ENCODE measurements at regions not wholly inside any gene's neighbourhood (a gene's known extent, or its start where the extent isn't known, plus 50 kb on each side); places are given as distances from the start of the nearest gene placed in this dataset.

DNA sequence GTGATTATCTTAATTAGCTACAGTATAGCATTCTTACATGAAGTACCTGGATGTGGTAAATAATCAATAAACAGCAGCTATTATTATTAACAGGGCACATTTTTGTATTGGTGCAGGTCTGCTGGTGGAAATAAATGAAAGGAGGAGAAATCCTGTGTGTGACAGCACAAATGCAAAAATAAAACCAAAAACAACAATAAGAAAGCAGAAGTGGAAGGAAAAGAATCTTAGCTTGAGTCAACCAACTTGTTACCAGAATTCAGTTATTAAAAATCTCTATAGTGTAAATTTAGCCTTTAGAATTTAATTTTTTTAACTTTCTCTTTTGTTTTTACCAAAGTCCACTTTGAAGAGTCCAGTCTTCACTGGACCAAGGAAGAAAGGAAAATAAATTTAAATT lies 63.1 kb upstream of the LSM6 start:
- TF ChIP-seq, protein P1, sequence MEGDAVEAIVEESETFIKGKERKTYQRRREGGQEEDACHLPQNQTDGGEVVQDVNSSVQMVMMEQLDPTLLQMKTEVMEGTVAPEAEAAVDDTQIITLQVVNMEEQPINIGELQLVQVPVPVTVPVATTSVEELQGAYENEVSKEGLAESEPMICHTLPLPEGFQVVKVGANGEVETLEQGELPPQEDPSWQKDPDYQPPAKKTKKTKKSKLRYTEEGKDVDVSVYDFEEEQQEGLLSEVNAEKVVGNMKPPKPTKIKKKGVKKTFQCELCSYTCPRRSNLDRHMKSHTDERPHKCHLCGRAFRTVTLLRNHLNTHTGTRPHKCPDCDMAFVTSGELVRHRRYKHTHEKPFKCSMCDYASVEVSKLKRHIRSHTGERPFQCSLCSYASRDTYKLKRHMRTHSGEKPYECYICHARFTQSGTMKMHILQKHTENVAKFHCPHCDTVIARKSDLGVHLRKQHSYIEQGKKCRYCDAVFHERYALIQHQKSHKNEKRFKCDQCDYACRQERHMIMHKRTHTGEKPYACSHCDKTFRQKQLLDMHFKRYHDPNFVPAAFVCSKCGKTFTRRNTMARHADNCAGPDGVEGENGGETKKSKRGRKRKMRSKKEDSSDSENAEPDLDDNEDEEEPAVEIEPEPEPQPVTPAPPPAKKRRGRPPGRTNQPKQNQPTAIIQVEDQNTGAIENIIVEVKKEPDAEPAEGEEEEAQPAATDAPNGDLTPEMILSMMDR (optimal IDR thresholded peaks at IDR 0.05 in 1 of 3, IDR thresholded peaks at IDR 0.05 in 1 of 3, conservative IDR thresholded peaks at IDR 0.05 in 1 of 3; ENCODE audit: extremely low read depth in 1 of 3, insufficient read depth in 2 of 3, low read length in 3 of 3), result no peak
- no peak for TF ChIP-seq EZH2 (IDR thresholded peaks at IDR 0.05; ENCODE audit: low read length)

Measured in keratinocyte (primary cell).